ENCODE measurements at regions not wholly inside any gene's neighbourhood (a gene's known extent, or its start where the extent isn't known, plus 50 kb on each side); places are given as distances from the start of the nearest gene placed in this dataset.
"Not testable (repeated sequence)": the region's sequence is repeated elsewhere in the genome, so short reads cannot be mapped to it uniquely, and the experiment has no call there.

- DNase-seq (ENCODE audit: insufficient read length, low spot score) (no peak), FAIRE-seq (no peak)
- no peak for TF ChIP-seq POLR2A (IDR thresholded peaks at IDR 0.05; ENCODE audit: low read depth, low read length)
Observed at GRCh38 chr14:35927727-35928126, 101.6 kb downstream of the BRMS1L start.

DNA sequence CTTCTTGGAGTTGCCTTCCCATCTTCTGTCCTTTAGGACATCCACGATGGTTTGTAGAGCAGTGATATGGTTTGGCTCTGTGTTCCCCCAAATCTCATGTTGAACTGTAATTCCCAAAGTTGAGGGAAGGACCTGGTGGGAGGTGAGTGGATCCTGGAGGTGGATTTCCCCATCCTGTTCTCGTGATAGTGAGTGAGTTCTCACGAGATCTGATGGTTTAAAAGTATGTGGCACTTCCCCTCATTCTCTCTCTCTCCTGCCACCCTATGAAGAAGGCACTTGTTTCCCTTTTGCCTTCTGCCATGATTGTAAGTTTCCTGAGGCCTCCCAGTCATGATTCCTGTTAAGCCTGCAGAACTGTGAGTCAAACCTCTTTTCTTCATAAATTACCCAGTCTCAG, 99.2 kb downstream of the BRMS1L start:
- no peak for FAIRE-seq
- no peak for DNase-seq (ENCODE audit: insufficient read length, low spot score)
- no peak for TF ChIP-seq POLR2A (IDR thresholded peaks at IDR 0.05; ENCODE audit: low read depth, low read length)

GRCh38 chr14:35922590-35922989, 96.5 kb downstream of the BRMS1L start:
- FAIRE-seq; DNase-seq (ENCODE audit: insufficient read length, low spot score): not testable (repeated sequence)

DNA sequence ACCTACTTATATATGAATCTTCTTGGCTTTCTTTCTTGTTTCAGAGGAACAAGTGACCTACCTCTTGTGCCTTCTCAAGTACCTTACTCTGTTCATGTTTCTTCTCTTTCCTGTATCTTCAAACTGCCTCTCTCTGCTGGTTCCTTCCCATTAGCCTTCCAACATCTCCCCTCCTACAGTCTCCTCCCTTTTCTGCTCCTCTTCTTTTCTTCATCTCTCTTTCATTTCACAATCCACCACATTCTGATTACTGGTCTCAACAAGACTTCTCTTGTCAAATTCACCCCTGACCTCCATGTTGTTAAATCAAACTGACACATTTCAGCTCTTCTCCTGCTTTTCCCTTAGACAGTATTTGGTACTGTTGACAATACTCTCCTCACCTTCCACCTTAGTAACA, 95.6 kb downstream of the BRMS1L start:
- FAIRE-seq: no peak
- no peak for DNase-seq (ENCODE audit: insufficient read length, low spot score)
- TF ChIP-seq POLR2A (IDR thresholded peaks at IDR 0.05; ENCODE audit: low read depth, low read length): no peak
